Activated CD8-positive, alpha-beta memory T cell treated with anti-CD3 and anti-CD28 coated beads for 36 hours (primary cell): ENCODE measurements at regions not wholly inside any gene's neighbourhood (a gene's known extent, or its start where the extent isn't known, plus 50 kb on each side); places are given as distances from the start of the nearest gene placed in this dataset.
"Not testable (repeated sequence)": the region's sequence is repeated elsewhere in the genome, so short reads cannot be mapped to it uniquely, and the experiment has no call there.

ENCODE experiments used
- CTCF ChIA-PET: fragments of 350-600 bp; sonication (Branson Sonifier 250); formaldehyde crosslinking; loops from one replicate; lab custom pipeline; 2021; ENCODE audit warnings: antibody characterized with exemption; lab: Charles Lee
- POLR2A ChIA-PET: fragments of 350-600 bp; sonication (Branson Sonifier 250); formaldehyde crosslinking; loops from one replicate; lab custom pipeline; 2021; ENCODE audit warnings: antibody characterized with exemption; lab: Charles Lee

DNA sequence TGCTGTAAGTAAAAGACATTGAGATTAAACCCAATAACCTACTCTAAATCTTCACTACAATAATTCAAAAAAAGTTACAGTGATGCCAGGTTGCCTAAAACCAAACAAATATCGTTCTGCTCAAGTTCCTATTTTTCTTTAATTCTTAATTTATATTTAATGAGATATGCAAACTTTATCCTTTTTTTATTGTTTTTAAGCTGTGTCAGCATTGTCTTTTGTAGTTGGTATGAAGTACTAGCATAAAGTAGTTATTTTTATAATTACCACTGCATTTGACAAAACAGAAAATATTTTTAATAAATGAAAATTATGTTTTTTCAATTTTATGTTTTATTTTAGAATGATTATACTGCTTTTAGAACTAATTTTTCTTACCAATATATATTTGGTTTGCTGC is 1431.1 kb upstream of the PCDH7 start:
- CTCF ChIA-PET = no interaction called here
- POLR2A ChIA-PET = no interaction called here

DNA sequence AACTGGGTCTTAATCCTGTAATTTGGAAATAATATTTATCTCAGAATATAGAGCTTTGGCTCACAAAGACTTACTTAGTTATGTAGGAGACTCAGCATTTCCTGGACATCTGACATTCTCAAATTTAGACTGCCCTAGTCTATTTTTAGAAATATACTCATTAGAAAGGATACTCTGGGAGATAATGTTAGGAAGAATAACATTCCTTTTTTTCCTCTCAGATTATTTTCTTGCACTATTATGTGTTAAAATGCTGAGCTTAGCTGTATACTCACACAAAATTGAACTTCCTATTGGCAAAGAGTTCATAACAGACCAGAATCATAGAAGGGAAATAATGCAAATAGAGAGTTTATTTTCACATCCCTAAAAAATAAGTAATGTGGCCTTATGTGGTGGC is 1424.9 kb upstream of the PCDH7 start:
- ChIA-PET CTCF (no interaction called here), POLR2A (no interaction called here)

DNA sequence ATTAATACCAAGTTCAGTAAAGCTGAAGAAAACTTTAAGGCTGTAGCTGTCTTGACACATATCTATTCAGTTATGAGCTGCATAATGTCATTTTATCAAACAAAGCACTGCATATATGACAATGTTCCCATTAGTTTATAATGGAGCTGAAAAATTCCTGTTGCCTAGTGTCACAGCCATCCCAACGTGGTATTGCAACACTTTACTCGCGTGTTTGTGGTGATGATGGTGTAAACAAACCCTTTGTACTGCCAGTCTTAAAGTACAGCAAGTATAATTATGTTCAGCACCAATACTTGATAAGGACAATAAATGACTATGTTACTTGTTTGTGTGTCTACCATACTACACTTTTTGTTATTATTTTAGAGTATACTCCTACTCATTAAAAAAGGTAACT is 1415.6 kb upstream of the PCDH7 start:
- CTCF ChIA-PET = no interaction called here
- POLR2A ChIA-PET = no interaction called here

DNA sequence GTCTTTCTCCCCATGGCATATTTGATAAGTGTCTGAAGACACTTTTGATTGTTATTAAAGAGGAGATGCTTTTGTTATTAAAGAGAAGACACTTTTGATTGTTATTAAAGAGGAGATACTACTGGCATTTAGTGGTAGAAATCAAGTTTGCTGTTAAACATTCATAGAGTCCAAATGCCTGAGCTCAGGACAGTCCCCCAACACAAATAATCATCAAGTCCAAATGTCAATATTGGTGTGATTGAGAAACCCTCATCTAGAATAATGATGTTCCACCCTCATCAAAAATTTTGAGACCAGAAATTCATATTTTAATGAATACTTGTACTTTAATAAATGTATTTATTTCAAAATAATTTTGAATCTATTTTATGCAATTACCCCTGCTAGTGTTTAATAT is 1412.9 kb upstream of the PCDH7 start:
- ChIA-PET CTCF (no interaction called here), POLR2A (no interaction called here)

DNA sequence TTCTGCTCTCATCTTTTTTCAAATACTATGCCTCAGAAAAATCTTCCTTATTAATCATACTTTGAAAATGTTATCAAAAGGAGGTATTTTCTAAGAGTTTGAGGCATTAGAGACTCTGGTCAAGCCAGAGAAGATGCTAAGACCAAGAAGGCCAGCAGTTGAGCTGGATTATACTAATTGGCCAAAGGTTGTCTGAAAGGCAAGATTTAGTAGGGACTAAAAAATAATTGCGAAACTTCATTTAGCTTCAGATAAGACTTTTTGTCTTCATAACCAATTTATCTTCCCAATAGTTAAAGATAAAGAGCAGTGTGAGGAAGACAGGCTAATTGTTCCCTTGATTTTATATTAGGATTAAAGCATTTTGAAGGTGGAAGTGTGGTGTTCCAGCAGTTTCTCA is 1412.4 kb upstream of the PCDH7 start:
- POLR2A ChIA-PET = no interaction called here
- CTCF ChIA-PET = no interaction called here

DNA sequence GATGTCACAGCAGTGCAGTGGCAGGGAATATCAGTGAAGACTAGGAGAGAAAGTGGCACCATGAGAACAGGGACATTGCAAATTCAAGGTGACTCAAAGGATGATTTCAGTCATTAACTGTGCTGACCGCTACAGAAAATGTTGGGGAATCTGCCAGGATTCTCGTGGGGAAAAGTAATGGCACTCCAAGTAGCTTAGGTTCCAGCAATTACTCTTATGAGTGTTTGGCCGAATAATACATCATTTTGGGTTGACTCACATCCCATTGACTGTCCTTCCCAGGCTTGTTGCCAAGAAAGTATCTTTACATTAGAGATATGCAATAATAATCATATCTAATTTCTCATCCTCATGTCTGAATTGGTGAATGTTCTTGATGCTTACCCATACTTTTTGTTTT is 1411.1 kb upstream of the PCDH7 start:
- CTCF ChIA-PET = no interaction called here

DNA sequence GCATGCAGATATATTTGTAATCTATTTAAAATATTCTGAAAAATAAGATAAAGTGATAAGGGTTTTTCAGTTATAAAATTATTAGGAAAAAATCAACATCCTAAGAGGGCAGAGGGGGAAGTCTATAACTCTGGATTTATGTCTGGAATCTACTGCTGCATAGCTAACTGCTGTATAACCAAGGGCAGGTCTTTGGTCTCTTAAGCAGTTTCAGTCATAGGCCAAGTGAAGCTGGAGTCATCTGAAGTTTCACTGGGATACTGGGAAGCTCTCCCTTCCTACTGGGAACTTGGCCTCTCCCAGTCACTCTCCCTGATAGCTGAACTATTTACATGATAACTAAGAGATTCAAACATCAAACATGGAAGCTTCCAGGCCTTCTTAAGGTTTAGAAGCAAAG is 1409.9 kb upstream of the PCDH7 start:
- ChIA-PET POLR2A (no interaction called here), CTCF (no interaction called here)

More for the DNA sequence above, 1411.1 kb upstream of the PCDH7 start:
- POLR2A ChIA-PET = no interaction called here

DNA sequence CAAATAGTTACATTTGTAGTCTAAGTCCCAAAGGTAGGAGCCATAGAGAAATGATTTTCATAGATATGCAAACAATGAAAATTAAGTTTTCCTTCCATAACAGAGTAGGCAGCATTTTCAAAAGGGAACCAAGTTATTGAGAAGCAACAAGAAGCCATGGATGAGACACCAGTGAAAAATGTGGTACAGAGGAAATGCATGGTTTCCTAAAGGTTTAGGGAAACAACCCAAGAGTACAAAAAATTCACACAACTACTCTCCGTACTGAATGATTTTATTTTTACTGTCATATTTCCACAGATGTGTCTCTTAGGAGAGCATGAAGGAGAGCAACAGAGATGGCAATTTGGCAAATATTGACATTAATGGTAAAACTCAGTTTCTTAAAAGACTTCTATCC is 1408.9 kb upstream of the PCDH7 start:
- POLR2A ChIA-PET = no interaction called here

DNA sequence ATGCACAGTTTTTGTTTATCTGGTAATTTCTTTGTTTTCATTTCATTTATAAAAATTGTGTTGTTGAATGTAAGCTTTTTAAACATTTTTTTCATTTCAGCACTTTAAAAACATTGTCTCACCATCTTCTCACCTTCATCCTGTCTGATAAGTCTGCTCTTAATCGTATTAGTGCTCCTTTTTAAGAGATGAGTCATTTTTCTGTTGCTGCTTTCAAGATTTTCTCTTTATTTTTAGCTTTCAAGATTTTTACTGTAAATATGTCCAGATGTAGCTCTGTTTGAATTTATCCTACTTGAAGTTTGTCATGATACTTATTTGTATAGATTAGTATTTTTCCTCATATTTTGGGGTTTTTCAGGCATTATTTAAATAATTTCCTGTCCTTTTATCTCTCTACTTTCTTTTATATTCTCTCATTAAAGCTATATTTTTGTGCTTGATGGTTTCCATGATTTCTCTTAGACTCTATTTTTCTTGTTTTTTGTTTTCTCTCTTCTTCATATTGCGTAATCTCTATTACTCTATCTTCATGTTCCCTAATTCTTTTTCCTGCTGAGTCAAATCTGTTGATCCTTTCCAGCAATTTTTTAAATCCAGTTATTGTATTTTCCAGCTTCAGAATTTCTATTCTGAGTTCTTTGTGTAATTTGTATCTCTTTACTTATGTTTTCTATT is 1400.4 kb upstream of the PCDH7 start:
- POLR2A ChIA-PET = no interaction called here
- CTCF ChIA-PET = no interaction called here

More for the DNA sequence above, 1408.9 kb upstream of the PCDH7 start:
- CTCF ChIA-PET = no interaction called here

DNA sequence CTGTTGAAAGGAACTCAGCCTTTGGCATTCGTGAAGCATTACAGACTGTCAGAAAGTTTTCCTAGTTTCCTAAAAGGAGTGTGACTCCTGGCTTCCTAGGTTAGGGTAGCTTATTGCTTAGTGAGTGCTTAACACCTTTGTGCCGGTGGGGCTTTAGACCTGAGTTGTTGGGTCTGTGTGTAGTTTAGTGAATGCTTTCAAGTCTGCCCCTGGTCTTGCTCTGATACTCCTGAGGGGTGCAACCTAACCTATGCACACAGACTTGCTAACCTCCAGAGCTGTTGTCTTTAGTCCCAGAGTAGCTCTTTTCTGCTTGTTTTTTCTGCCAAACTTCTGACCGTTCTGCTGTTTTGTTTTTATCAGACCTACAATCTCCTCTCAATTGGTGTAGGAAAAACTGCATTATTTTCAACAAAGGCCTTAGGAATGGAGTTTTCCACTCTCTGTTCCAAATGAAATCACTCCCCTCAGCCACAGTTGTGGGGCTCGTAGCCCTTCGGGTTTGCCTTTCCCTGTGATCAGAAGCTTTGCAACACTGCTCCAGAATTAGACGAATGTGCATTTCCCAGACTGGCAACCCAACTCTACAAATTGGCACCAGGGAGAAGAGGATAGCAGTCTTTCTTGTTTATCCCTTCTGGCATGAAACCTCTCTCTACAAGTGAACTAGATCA is 1399.1 kb upstream of the PCDH7 start:
- POLR2A ChIA-PET = no interaction called here
- CTCF ChIA-PET = no interaction called here

DNA sequence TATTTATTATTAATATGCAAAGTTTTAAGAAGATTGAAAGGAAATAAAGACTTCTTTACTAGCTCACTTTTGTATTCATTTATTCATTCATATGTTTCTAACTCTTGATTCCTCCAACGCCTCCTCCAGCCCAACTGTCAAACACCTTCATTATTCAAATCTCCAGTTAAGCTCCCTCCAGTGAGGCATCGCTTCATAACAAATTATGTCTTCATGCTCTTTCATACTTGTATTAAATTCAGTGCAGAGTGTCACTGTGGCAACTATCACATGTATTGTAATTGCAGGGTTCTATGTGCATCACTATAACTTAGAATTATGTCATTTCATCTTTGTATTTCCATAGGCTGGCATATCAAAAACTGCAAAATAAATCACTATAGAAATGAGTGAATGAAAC is 1394.2 kb upstream of the PCDH7 start:
- ChIA-PET POLR2A (no interaction called here), CTCF (no interaction called here)

DNA sequence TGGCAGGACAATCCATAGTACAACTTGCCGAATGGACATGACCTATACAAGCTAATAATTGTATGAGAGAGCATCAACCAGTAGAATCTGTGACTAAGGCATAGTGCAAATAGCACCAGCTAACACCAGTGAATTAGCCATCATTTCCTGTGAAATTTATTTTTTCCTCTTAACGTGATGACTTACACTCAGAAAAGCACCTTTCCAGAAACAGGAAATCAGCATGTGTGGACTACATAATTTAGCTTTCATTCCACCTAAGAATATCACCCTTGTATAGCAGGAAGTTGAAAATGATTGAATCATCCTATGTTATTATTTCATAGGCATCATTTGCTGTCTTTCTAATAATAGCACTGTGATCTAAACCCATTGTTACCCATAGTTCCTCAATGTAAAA is 1393.4 kb upstream of the PCDH7 start:
- CTCF ChIA-PET = no interaction called here
- POLR2A ChIA-PET = no interaction called here

DNA sequence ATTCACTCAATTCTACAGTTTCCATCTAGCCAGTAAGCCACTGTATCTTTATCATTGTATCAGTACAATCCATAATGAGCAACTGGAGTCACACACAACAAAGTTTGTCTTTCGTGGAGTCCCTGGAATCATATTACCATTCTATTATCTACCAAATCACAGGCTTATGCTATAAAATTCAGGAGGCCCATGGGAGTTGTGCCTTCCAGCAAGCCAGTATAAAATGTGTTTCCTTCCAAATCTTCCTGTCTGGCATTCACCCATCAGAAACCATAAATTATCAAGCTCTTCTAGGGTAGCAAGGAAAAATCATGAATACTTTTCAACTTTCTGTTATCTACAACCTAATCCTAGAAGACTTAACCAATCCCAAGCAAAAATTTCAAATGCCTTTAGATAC is 1383.3 kb upstream of the PCDH7 start:
- CTCF ChIA-PET = no interaction called here

DNA sequence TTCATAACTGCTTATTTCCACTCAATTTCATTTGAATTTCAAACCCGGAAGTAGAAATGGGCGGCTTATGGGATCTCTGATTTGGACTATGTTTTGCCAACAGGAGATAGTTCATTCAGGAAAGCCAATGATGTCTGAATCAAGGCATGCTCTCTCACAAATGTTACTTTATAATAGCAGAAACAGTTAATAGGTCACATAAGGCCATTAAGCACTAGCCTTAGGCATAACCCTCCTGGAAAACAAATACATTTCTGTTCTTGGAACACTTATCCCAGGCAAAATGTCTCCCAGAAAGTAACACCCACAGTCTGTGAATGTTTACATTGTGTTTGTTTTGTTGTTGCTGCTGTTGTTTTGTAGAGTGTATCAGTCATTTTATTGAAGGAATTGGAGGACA is 1347.2 kb upstream of the PCDH7 start:
- ChIA-PET CTCF (no interaction called here), POLR2A (no interaction called here)

More for the DNA sequence above, 1383.3 kb upstream of the PCDH7 start:
- POLR2A ChIA-PET = no interaction called here

DNA sequence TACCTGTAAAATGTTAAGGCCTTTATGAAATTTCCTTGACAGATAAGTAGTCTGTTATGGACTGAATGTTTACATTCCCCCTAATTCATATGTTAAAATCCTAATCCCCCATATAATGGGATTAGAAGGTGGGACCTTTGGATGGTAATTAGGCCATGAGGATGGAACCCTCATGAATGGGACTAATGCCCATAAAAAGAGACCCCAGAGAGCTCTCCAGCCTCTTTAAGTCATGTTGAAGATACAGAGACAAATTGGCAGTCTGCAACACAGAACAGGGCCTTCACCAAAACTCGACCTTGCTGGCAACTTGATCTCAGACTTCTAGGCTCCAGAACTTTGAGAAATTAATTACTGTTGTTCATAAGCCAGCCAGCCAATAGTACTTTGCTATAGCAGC is 1344.5 kb upstream of the PCDH7 start:
- ChIA-PET CTCF (no interaction called here), POLR2A (no interaction called here)

DNA sequence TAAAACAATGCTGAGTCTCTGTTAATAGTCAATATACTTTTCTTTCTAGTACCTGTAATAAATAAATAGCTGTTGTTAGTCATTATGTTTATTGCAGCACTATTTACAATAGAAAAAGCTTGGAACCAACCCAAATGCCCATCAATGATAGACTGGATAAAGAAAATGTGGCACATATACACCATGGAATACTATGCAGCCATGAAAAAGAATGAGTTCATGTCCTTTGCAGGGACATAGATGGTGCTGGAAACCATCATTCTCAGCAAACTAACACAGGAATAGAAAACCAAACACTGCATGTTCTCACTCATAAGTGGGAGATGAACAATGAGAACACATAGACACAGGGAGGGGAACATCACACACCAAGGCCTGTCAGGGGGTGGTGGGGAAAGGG is 1341.9 kb upstream of the PCDH7 start:
- POLR2A ChIA-PET, CTCF ChIA-PET: not testable (repeated sequence)

DNA sequence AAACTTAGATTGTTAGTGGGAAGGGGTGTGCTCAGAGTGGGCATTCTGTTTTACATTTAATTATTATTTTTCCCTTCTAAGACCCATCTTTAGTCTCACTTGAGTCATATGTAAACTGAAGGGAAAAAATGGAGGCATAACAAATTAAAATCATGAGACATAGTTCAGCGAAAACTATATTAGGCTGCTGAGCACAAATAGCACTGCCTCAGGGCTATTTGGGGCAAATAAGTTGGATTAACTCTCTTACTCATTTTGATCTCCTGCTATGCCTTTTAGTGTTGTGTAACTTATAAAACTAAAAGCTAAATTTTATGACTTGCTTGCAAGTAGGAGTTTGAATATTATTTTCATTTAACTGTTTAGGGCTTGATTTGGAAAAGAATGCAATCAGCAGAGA is 1329.2 kb upstream of the PCDH7 start:
- ChIA-PET CTCF (no interaction called here), POLR2A (no interaction called here)

DNA sequence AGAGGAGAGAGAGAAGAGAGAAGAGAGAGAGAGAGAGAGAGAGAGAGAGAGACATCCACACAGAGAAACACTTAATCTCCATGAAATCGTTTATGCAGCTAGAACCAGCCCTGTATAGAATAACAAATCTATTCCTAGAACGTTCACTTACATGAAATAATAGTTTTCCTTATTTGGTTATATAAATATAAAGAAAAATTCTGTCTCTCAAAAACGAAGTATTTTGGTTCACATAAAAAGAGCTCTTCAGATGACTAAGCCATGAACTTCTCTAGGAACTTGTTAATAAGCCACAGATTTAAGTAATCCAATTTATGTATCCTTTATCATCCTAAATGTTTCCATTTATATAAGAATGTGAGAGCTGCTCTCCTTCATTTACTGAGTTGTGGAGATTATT is 1315.1 kb upstream of the PCDH7 start:
- ChIA-PET CTCF (no interaction called here), POLR2A (no interaction called here)

DNA sequence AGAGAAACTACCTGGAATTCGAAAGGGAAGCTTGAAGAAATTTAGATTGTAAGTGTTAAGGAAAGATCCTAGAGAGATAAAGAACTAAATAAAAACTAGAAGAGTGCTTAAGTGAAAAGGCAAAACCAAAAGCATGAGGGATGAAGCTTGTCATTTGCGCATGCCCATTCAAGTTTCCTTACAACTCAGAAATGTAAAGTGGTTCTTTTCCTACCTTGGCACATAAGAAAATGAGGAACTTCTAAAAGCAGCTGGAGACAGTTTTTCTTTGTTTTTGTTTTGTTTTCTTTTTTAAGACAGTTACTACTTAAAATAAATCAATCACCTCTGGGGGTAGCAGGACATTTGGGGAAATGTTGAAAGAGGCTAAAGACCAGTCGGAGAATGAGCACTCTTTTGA is 1304.4 kb upstream of the PCDH7 start:
- ChIA-PET CTCF (no interaction called here), POLR2A (interaction anchor here (0.6 kb wide), 1 partner anchor 31 kb away, joined by 4 read pairs; no protein-coding TSS in a partner anchor)

DNA sequence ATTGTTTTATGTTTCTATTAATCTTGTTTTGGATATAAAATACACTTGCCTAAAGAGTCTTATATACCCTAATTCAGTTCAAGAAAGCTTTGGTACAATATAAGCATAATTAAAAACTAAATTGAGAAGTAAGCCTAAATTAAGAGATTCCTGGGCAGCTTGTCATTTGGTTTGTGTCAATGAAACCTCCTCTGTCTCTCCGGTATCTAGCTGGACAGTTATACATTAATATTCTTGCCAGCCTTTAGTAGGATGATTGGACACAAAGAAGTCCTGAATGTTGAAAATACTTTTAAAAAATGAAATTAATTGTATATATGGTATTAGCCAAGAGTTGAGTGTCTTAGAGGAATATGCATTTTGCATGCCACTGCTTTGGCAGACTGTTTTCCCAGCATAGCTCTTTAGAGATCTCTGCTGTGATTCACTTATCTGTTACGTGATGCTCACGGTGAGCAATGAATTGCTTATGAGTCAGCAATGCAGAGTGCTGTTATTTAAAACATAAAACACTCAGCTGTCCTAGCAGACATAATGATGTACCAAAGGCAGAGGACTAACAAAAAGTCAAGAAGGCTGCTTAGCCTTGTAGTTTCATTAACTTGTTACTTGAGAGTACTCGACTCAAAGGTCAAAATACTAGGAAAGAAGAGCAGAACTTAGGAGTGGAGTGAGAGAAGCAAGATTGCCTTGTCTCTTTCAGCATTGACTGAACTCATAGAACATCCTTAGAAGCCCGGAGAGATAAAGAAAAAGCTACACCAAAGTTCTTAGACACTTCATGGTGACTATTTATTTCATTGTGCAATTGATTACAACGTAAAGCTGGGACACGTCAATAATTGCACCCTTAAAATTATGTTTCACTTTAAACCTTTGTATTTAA is 1296.1 kb upstream of the PCDH7 start:
- CTCF ChIA-PET = no interaction called here
- POLR2A ChIA-PET = no interaction called here
